ENCODE measurements at regions not wholly inside any gene's neighbourhood (a gene's known extent, or its start where the extent isn't known, plus 50 kb on each side); places are given as distances from the start of the nearest gene placed in this dataset.
"Not testable (repeated sequence)": the region's sequence is repeated elsewhere in the genome, so short reads cannot be mapped to it uniquely, and the experiment has no call there.

DNA sequence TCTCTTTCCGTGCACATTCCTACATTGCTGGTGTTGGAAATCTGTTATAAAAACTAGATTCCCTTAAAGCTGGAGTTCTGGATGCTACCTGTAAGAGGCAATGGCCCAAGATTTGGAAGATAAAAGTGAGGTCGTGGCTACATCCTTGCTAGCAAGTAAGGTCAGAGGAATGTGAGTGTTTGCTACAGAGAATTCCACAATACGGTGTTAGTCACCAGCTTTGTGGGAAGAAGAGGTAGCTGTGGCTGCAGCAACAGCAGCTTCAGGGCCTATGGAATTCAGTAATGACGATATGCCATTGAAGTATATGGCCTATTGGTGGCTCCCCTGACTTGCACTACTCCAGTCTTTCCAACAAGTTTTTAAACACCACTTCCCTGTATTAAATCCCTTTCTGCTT is 227.7 kb upstream of the TMEM260 start:
- peak; percentile 14 for DNase-seq (ENCODE audit: low read depth, low spot score)

DNA sequence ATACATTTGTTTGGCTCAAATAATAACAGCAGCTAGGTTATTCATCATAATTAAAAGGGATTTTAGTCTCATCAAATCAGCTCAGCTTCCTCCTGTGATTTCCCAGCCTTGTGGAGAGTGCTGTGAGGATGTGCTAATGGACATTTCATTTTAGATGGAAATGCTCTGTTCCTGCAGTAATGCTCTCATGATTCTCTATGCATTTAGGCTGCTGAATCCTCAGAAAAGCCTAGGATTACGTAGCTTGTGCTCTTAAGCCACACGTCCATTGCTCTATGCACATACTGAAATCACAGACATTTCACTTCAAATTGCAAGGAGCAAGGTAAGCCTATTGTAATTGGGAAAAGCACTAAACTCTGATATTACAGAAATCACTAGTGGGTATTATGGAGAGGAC is 226.6 kb upstream of the TMEM260 start:
- no peak for DNase-seq (ENCODE audit: low read depth, low spot score)

DNA sequence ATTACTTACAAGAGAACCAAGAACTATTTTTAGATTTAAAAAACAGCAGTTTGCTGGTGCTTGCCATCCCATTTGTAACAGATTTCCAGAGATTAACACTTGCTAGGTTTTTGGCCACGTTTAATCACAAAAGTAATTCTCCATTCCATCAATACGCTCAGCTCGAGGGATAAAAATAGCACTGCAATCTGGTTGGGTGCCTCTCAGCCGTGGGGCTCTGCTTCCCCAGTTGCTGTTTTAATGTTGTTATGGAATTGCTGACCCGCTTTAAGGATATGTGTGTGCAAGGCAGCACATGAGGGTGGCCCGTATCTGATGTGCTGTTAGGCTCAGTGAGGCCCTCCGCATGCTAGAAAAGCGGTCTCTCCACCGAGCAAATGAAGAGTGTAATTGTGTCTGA is 222.2 kb upstream of the TMEM260 start:
- no peak for DNase-seq (ENCODE audit: low read depth, low spot score)

DNA sequence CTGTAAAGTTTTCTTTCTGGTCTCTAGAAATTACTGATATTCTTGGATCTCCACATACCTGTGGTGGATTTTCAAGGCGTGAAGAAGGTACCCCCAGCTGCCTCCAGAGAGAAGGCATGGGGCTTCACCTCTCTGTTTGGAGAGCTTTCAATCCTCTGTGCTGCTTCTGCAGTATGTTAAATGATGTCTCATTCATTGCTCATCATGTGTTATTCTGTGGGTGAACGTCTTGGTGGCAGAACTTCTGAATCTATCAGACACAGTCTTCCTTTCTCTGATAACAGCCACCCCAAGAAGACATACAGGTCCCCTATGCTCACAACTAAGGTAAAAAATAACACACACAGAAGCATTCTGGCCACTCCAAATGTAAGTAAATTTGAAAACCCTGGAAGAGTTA is 221.3 kb upstream of the TMEM260 start:
- no peak for DNase-seq (ENCODE audit: low read depth, low spot score)

DNA sequence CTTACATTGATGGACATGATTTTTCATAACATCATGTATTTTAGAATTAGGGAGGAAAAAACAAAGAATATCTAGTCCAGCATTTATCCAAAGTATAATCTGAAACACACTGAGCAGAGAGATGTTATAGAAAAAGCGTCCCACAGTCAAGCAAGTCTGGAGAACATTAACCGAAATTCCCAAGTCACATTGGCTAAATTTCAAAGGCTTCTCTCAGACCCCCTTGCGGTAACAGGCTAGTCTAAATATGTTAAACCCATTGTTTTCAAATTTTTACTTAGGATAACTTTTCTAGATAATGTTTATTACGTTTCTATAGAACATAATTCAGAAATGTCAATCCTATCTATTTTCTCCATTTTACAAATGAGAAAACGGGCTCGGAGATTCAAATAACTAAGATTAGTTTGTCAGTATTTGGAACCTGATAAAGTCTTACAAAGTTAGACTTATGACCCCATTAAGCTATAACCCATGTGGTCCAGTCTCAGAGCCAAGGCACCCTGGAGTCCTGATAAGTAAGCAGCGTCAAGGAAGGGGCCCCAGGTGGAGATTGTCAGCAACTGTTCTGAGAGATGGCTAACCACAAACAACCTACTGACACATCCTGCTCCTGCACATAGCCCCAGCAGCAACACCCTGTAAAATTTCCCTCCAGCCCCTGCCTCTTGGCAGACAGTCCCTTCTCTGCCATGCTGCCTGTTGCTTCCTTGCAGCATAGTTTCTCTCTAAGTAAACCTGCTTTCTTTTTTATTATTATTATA is 220.6 kb upstream of the TMEM260 start:
- DNase-seq (ENCODE audit: low read depth, low spot score), result no peak

DNA sequence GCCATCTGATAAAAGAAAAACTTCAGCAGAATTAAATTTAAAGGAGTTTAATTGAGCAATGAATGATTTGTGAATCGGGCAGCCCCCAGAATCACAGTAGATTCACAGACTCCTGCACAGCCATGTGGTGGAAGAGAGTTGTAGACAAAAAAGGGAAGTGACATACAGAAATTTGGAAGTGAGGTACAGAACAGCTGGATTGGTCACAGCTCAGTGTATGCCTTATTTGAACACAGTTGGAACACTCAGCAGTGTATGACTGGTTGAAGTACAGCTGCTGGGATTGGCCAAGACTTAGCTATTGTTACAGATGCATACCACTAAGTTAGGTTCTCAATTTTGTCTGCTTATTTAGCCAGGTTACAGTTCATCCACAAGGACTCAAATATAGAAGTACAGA is 213.9 kb upstream of the TMEM260 start:
- not testable (repeated sequence) for DNase-seq (ENCODE audit: low read depth, low spot score)

DNA sequence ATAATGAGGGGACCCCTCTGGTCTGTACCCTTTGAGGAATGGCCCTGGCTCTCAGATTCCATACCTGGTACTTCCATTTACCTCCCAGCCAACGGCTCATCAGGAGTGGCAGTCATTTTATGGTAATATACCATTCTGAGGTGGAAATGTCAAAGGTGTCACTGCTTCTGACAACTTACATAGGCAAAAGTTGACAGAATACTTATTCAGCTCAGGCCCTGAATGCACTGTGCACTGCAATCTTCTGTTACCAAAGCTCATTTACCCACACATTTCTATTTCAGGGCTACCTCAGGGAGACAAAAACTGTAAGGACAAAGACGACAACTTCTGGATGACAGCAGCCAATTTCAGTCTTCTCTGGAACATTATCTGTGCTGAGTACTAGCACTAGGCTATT is 212.2 kb upstream of the TMEM260 start:
- DNase-seq (ENCODE audit: low read depth, low spot score), result no peak

DNA sequence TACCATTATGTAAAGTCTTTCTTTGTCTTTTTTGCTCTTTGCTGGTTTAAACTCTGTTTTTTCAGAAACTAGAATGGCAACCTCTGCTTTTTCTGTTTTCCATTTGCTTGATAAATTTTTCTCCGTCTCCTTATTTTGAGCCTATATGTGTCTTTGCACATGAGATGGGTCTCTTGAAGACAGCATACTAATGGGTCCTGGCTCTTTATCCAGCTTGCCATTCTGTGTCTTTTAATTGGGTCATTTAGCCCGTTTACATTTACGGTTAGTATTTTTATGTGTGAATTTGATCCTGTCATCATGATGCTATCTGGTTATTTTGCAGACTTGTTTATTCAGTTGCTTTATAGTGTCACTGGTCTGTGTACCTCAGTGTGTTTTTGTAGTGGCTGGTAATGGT is 207.9 kb upstream of the TMEM260 start:
- DNase-seq (ENCODE audit: low read depth, low spot score), result no peak

DNA sequence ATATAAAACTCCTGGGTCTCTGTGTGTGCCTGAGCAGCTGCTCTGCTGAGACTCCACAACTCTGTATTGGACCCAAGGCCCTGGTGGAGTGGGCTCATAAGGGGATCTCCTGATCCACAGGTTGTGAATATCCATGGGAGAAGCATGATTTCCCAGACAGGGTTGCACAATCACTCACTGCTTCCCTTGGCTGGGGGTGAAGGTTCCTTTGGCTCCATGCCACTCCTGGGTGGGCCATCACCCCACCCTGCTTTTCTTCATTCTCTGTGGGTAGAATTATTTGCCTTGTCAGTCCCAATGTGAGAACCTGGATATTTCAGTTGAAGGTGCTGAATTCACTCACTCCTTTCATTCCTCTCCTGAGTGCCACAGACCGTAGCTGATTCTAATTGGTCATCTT is 205.2 kb upstream of the TMEM260 start:
- DNase-seq (ENCODE audit: low read depth, low spot score), result no peak

DNA sequence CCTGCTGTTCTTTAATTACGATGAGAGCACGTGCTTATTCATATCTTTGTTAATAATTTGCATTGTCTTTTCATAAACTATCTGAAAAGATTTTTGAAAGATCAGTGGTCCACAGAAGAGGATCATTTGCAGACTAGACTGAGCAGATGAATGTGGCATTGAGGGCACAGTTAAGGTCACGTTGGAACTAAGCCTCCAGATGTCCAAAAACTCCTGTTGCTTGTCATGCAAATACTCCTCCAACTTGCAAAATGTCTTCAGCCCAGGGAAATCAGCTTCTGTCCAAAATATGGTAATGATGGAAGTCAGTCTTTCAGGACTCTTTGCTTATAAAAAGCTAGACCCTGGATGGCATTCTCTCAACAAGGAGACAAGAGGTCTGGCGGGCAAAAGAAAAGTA is 201.6 kb upstream of the TMEM260 start:
- no peak for DNase-seq (ENCODE audit: low read depth, low spot score)

DNA sequence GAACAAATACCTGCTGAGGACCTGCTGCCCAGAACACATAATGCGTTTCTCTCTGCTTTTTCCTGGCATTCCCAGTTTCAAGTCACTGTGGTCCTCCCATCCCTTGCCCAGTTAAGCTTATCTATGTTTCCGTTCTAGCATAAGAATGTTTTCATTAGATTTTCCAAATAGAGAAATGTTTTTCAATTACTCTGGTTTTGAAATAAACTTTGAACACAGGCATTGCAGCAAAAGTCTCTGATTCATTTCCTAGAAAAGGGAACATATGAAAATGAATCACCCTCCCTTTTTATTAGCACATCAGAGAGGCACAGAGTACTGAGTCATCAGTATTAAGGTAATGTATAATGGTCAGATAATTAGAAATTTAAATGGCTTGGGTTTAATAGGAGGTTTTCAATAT is 201.1 kb upstream of the TMEM260 start:
- DNase-seq (ENCODE audit: low read depth, low spot score), result no peak

DNA sequence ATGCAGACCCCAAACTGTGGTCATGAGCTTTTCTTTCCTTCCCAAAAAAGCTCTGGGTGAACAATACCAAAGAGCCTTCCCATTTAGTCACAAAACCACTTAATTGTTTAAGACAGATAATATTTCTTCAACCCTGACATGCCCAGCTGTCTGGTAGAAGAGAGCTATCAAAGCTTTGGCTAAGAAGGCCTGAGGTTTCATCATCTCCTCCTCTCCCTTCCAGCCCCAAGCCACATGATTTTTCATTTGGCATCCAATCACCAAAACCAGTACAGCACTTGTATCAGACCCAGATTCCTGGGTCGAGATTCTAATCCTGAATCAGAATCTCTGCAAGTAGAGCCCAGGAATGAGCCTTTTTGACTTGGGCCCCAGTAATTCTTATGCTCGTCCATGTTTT is 199.6 kb upstream of the TMEM260 start:
- DNase-seq (ENCODE audit: low read depth, low spot score), result no peak

DNA sequence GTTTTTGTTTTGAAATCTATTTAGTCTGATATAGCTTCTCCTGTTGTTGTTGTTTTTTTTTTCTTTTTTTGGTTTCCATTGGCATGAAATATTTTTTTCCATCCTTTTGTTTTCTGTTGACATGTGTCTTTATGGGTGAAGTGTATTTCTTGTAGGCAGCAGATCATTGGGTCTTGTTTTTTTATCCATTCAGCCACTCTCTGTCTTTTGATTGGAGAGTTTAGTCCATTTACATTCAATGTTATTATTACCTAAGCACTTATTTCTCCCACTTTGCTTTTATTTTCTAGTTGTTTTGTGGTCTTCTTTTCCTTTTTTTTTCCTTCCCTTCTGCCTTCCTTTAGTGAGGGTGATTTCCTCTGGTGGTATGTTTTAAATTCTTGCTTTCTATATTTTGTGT is 193.6 kb upstream of the TMEM260 start:
- DNase-seq (ENCODE audit: low read depth, low spot score), result no peak

DNA sequence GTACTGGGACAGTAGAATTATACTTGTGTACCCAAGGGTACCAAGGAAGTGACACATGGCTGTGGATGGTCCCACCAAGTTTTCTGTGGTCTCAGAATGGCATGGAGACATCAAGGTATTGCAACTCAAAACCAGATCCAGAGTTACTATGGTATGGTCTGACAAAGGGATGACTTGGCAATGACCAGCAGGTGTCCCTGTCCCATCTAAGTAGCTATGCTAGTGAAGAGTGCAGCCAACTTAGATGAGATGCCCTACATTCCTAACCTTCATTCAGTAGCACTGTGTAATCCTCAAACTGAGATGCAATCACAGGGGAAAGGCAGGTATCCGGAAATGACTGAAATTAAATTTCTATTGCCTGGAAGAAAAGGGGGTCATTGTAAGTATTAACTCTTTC is 188.7 kb upstream of the TMEM260 start:
- peak; percentile 2 for DNase-seq (ENCODE audit: low read depth, low spot score)

DNA sequence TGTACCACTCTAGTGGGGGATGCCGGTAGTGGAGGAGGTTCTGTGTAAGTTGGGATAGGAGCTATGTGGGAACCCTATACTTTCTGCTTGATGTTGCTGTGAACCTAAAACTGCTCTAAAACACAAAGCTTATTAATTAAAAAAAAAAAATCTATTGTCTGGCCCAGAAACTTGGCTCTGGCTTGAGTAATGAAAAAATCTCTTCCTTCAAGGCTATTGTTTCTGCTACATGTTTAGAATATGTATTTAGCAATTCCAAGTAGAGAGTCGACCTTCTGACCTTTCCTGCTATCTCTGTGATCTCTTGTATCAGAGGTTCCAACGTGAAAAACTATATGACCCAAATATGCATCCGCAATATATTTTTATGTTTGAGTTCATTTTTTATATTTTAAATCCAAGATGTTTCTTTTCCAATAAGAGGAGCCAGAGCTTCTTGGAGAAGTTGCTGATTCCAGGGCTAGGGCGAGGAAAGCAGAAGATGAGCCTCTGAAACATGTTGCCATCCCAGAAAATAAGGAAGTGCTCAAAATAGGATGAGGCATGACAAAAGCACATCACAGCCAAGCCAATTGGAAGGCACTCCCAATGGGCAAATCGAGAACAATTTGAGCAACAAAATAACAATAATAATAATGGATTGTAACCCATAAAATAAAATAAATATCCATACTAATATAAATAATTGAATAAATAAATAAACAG is 184.6 kb upstream of the TMEM260 start:
- DNase-seq (ENCODE audit: low read depth, low spot score), result no peak

DNA sequence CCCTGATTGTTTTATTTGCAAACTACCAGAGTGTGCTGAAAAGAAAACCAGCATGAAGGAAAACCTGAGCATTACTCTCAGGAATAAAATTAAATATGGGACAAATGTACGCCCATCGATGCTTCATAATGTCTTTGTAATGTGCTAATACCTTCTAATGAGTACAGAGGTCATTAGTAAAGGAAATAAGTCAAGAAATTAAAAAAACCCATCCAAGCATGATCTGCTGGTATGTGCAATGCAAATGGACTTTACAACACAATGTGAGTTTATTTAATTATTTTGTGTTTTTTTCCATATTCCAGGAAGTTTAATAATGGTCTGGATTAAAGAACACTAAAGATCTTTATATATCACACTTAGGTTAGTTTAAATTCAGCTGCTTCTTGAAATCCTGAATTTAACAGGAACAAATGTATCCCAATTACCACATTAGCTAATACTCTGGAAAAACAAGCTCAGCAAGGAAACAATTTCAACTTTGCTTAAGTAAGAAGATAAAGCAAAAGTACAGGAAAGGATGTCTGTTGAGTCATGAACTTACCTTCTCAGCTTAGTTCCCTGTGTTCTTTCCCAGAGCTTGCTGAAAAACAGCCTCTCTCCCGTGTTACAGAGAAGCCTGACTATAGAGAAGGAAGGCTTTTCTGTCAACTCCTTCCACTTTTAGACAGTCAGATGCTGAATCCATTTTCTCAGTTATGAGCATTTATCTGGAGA is 179.3 kb upstream of the TMEM260 start:
- no peak for DNase-seq (ENCODE audit: low read depth, low spot score)

DNA sequence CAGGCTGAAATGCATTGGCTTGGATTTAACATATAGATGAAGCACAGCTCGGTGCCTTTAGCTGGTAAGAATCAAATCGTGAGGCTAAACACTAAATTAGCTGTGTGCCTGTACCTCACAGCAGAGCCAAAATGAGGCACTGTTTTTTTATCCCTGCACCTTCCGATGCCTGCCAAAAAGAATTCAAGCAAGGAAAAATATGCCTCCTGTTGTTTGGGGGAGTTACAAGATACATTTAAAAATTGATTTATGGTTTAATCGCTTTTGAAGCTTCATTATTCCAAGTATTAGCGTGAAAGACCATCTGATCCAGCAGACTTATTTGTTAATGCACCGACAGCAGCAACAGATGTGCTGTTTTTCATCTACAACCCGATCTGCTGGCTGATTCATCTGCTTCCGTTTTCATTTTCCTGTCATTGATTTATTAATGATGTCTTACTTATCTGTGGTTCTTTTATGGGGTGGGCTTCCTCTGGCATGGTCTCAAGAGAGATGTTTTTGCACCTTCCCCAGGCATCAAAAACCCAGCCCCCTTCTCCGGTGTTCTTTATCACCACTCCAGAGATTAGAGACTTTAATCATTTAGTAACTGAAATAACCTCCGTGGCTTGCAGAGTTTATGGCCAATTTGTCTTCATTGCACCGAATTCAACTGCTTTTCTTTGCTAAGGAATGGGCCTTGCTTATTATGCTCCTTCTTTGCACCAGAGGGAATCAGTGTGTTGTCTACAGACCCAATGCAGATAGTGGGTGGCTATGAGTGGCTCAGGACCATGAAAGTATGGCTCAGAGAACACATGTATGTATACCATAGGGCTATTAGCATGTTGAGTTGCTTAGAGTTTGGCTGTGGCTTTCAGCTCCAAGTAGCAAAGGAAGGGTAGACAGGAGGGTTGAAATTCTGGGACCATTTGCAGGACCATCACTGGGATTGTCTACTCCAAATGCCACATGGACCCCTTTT is 166.8 kb upstream of the TMEM260 start:
- DNase-seq (ENCODE audit: low read depth, low spot score), result no peak

DNA sequence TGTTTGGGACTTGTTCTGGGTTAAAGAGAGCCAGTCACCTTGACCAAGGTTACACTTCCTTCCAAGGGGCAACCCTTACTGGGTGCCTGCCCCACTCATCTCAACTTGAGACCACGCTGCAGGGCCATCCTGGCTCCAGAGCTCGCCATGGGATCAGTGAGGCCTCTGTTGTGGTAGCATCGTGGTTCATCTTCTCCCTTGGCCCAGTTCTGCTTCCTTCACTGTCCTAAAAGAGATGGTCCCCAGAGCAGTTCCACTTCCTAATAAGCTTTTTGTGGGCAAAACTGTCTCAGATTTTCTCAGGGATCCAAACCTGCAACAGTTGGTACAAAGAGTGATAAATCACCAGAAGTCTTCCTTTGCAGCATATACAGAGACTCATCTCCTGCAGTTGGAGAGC is 165.9 kb upstream of the TMEM260 start:
- no peak for DNase-seq (ENCODE audit: low read depth, low spot score)

DNA sequence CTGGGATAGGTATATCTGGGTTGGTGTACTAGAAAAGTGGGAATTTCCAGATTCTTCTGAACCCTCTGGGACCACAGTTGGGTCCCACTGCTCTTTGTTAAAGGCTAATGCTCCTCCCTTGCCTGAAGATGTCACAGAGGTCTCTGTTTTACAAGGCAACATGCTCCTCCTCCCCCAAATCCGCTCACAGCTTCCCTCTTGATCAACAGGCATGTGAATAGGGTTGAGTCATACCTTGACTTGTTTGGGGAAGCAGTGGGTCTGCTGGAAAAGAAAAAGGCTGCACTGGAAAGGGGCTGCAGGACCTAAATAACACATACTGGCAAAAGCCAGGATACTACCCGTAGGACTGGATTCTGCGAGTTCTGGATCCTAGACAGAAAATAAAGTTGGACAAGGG is 165.4 kb upstream of the TMEM260 start:
- peak; percentile 5 for DNase-seq (ENCODE audit: low read depth, low spot score)

DNA sequence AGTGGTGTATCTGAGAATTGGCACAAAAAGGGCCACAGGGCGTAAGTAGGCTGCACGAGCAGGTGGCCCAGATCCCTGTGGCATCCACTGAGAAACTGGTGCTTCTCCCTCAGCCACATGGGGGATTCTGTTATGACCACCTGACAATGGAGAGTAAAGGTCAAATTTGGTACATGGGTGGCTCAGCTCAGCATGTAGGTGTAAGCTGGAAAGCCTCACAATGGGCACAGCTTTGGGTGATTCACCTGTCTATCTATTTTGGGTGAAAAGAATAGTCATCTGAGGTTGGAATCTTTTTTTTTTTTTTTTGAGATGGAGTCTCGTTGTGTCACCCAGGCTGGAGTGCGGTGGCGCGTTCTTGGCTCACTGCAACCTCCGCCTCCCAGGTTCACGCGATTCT is 163.4 kb upstream of the TMEM260 start:
- no peak for DNase-seq (ENCODE audit: low read depth, low spot score)

DNA sequence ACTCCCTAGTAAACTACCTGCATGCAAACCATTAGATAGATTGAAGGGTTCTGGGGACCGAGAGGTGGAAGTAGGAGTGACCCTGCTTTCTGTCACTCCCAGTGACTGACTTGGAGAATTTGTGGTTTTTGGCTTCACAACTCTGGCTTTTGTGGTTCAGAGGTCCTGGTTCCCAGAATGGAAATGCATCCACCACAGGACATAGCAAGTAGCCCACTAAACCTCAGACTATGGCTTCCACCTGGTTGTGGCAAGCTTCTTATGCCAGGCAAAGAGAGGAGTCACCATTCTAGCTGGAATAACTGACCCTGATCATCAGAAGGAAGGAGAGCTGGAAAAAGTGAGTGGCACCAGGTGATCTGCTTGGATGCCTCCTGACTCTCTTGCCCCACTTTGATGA is 162.4 kb upstream of the TMEM260 start:
- DNase-seq (ENCODE audit: low read depth, low spot score), result no peak

DNA sequence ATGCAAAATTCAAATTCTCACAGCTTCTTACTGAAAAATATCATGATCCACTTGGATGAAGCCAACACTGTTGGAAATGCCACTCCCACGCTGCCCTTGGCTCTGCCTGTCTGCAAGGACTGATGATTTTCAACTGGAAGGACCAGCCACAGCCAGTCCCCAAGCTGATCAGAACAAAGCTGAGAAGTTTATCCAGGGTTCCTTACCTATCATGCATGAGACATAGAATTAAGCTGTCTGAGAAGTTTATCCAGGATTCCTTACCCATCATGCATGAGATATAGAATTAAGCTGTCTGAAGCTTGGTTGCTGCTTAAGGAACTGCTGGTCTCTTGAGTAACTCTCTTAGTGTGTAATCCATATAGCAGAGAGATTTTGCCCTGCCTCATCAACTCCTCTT is 159.8 kb upstream of the TMEM260 start:
- no peak for DNase-seq (ENCODE audit: low read depth, low spot score)

All from ELF-1 (cell line).